22Rv1 (cell line): ENCODE measurements at regions not wholly inside any gene's neighbourhood (a gene's known extent, or its start where the extent isn't known, plus 50 kb on each side); places are given as distances from the start of the nearest gene placed in this dataset.

Source experiments
- ZFX ChIP-seq: fragments of 450-650 bp; IDR thresholded peaks from 2 replicates; pipeline ENCODE4 v1.6.1; 2017; ENCODE audit warnings: antibody characterized with exemption, borderline replicate concordance
- TF ChIP-seq, protein P1 (sequence below): fragments of 450-650 bp; IDR thresholded peaks from 2 replicates; pipeline ENCODE4 v1.5.1; 2017; ENCODE audit warnings: mild to moderate bottlenecking

DNA sequence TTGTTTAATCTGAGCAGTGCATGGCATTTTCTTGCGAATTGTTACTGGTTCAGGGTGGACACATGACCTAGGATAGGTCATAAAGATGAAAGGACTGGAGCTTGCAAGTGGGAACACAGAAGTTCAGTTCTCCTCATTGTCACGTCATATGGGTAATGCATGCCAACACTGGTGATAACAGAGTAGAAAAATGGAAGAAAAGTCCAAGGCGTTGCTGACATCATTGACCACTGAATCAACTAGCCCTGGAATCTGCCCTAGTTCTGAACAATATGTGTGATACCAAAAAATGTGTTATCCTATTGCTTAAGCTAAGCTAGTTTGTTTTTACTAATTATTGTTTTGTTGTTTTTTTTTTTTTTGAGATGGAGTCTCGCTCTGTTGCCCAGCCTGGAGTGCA, 234.2 kb upstream of the MAF start:
- TF ChIP-seq, protein P1, sequence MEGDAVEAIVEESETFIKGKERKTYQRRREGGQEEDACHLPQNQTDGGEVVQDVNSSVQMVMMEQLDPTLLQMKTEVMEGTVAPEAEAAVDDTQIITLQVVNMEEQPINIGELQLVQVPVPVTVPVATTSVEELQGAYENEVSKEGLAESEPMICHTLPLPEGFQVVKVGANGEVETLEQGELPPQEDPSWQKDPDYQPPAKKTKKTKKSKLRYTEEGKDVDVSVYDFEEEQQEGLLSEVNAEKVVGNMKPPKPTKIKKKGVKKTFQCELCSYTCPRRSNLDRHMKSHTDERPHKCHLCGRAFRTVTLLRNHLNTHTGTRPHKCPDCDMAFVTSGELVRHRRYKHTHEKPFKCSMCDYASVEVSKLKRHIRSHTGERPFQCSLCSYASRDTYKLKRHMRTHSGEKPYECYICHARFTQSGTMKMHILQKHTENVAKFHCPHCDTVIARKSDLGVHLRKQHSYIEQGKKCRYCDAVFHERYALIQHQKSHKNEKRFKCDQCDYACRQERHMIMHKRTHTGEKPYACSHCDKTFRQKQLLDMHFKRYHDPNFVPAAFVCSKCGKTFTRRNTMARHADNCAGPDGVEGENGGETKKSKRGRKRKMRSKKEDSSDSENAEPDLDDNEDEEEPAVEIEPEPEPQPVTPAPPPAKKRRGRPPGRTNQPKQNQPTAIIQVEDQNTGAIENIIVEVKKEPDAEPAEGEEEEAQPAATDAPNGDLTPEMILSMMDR: no peak
- no peak for TF ChIP-seq ZFX
